GM11168 (cell line): ENCODE measurements at regions not wholly inside any gene's neighbourhood (a gene's known extent, or its start where the extent isn't known, plus 50 kb on each side); places are given as distances from the start of the nearest gene placed in this dataset.
"Not testable (repeated sequence)": the region's sequence is repeated elsewhere in the genome, so short reads cannot be mapped to it uniquely, and the experiment has no call there.

Source experiments
- in situ Hi-C: fragments of 300-500 bp; cut with MboI; formaldehyde crosslinking; loops from one replicate; pipeline ENCODE4 v1.12.0; 2022; ENCODE audit warnings: low sequenced_read_pairs; ENCODE audit not compliant: unreplicated experiment

DNA sequence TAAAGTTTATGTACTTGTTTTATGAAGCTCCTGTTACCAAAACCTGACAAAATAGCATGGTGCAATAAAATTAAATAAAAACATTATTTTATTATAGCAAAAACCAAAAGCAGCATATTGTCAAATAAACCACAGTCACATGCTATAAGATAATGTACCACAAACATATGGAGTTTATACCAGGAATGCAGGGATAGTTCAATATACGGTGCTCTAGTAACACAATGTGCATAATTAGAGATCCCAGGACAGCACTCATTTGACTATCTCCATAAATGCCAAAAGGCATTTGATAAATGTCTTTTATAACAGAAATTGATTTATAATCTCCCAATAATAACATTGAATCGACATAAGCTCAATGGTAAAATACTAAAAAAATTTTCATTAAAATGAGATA is 402.0 kb downstream of the RND3 start:
- in situ Hi-C loops, result no loop called here

DNA sequence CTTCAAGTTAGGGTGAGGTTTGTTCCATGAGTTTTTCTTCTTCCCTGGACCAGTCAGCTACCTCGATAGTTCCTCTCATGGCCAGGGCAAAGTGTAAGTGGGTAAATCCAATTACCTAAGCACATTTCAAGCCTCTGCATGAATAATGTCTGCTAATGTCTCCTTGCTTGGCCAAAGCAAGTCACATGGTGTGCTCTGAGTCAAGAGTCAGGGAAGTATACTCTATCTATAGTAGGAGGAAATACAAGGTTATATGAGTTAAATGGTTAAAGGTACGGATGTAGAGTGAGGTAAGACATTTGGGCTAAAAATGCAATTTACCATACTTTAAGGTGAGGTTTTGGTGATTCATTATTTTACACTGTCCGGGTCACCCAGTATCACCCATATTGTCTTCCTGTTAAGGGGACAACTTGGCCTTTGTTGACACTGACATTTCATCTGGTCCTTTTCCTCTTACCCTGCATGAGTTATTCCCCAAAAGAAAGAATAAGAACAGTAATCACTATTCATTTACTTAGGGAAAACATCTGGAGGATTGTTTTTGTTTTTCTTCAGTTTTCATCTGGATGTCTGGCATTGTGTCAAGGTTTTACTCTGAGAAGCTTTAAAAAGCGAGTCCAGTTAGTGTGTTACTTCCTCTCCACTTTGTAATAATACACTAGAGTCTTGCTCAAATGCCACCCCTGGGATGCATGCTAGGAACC is 405.5 kb downstream of the RND3 start:
- in situ Hi-C loops, result no loop called here

DNA sequence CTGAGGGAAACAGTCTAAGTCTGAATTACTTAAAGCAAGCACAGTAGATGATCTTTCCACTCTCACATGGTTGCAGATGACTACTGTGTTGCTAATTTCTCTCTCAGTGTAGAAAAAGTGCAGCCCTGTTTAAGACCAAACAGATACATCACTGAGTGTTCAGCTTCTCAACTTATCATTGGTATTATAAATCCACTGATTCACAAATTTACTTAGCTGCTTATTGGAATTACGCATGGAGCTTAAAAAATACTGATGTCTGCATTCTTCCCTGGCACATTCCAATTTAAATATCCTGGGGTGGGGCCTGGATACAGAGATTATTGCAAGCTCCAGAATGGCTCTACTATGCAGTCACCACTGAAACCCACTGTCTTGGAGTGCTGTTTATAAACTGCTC is 411.2 kb downstream of the RND3 start:
- in situ Hi-C loops, result no loop called here

DNA sequence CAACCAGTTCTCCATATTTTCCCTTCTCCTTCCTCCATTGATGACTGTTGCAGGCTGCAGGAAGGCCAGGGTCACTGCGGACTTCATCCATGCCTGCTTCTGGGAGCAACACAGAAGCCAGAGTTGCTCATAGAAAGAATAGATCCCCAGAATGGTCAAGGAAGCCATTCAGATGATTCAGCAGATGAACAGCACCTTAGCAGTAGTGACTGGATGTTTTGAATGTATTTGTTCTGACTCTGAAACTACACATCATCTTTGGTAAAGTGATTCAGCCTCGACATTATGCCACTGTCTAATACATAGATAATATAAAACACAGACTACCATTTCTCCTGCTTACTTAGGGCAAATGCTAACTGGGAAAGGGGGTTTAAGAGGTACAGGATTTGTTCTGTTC is 411.6 kb downstream of the RND3 start:
- in situ Hi-C loops, result no loop called here

DNA sequence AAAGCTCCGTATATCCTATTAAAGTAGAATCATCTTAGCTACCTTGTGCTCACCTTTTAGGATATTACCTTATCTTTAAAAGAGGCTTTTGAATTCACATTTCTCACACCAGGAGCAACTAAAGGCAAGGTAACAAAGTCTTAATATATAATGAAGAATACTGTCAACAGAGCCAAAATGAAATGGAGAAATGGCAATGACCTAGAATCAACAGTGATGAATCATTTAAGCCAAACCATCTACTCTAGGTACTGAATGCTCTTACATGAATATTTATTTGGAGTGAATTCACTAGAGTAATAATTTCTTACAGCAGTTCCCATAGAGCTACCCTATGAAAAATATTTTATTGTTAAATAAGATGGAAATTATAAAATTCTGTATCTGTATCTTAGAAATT is 421.0 kb downstream of the RND3 start:
- in situ Hi-C loops, result no loop called here

DNA sequence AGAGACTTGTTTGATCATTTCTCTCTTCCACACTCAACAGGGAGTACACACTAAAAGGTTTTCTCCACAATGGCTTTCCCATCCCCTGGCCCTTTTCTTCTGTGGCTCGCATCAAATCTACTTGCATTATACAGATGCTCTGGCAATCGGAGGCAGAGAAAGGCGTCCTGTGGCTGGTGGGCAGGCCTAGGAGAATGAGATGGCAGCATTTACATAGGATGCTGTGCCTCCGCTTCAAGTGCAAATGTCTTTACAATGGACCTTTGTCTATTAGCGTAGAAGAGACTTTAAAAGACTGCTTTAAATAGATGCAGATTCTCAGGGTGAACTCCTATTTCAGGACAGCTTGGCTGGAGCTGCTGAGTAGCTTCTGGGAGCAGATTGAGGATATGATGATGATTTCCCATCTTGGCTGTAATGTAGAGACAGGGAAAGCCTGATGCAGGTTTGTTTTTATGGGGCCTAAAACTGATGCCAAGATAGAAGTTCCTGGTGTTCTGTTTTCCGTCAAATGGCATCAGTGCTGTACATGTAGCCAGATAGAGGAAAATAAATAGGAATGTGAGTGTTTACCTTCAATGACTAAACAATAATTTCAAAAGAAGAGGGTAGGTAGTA is 423.4 kb downstream of the RND3 start:
- in situ Hi-C loops, result no loop called here

DNA sequence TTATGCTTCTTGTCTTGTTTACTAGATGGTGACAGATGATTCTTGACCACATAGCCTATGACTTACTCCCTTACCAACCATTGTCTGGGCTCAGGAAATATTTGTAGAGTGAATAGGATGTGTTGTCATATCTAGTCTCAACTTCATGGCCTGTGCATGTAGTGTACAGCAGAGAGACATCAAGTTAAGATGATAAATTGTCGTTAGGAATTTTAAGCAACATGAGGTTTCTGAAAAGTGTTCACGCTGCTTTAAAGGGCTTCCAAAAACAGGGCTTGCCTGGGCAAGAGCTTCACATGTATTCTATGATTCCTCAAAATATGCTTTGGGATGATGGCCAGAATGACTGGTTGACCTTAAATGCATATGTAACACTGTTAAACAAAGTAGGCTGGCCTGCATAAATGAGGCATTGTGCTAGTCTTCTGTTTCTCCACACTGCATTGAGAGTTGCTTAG is 424.0 kb downstream of the RND3 start:
- in situ Hi-C loops, result no loop called here

DNA sequence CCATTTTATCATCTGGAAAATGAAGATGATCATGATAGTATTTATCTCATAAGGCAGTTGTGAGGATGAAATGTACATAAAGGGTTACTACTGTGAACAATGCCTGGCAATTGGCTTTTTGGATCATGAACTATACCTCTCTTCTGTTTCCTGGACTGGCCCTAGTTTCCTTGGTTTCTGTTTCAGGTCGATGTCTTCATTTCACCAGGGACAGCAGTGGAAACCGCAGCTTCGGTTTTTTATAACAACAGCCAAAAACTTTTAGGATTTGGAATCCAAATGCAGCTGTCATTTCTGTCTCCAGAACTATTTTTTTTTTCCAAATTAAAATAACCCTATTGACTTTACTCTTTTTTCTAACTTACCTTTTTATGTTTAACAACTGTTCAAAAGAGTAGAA is 425.1 kb downstream of the RND3 start:
- in situ Hi-C loops, result no loop called here

DNA sequence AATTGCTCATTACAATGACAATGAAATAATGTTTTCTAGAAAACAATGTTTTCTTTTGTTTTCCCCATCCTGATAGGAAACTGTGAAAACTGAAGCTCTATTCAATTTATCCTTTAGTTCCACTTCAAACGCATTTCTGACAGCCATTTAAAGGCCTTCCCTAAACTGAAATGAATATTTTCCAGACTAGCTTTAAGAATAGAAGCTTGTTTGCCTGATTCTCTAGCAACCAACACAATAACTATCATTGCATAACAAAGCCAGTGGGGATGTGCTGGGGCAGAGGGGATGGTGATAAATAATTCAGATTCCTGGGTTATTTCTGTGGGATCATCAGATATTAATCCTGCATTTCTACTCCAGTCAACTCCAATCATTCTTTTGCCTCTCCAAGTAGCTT is 427.1 kb downstream of the RND3 start:
- in situ Hi-C loops, result no loop called here

DNA sequence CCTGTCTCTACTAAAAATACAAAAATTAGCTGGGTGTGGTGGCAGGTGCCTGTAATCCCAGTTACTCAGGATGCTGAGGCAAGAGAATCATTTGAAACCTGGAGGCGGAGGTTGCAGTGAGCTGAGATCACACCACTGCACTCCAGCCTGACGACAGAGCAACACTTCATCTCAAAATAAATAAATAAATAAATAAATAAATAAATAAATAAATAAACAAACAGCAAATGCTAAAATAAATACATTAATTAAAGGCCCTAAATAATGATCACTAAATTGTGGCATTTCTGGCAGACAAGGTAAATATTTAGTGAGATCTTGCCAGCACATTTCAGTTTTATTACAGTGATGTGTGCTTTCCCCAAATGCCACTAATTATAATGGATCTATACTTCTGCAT is 427.8 kb downstream of the RND3 start:
- in situ Hi-C loops, result not testable (repeated sequence)

DNA sequence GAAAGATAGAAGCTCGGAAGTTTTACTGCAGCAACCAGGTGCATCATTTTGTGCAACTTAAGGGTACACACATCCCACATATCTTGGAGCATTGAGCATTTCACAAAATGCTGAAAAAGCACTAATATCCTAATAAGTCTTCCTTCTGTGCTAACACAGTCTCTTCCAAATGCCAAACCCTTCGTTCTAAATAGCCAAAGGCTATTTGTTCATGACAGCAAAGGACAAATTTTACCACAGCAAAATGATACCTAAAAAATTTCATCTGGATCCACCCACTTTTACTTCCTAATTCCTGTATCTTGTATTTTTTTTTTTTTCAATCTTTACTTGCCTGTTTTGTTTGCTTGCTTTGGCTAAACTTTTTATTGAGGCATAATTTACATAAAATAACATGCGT is 435.0 kb downstream of the RND3 start:
- in situ Hi-C loops, result no loop called here

DNA sequence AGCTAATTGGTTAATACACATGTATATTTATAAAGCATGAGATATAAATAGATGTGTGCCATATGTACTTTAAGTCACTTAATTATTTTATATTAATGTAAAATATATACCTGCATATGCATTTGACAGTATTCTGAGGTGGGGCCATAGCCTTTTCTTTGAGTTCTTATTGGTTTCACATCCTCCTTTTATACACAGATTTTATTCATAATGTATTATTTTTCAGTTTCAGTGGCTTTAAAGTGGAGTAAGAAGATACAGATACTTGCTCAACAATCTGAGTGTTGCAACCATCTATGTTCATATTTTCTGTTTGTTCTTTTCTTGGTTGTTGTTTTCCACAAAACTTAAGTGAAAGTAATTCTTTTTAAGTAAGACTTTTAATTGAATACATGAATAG is 436.5 kb downstream of the RND3 start:
- in situ Hi-C loops, result no loop called here

DNA sequence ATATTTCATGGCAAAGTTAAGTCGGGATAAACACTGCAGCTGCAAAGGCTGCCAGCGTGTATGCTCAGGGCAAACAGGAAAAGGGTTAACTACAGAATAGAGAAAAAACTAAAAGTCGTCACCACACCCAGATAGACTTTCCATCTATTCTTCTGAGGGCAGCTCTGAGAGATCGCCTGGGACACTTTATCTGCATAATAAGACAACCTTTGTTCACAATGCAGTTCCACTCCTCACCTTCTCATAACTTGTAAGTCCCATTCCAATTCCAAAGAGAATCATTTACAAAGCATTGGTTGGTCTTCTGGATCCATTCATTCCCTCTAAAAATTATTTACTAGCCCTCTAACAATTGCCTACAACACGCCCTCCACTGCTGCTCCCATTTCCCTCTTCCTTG is 437.4 kb downstream of the RND3 start:
- in situ Hi-C loops, result no loop called here

DNA sequence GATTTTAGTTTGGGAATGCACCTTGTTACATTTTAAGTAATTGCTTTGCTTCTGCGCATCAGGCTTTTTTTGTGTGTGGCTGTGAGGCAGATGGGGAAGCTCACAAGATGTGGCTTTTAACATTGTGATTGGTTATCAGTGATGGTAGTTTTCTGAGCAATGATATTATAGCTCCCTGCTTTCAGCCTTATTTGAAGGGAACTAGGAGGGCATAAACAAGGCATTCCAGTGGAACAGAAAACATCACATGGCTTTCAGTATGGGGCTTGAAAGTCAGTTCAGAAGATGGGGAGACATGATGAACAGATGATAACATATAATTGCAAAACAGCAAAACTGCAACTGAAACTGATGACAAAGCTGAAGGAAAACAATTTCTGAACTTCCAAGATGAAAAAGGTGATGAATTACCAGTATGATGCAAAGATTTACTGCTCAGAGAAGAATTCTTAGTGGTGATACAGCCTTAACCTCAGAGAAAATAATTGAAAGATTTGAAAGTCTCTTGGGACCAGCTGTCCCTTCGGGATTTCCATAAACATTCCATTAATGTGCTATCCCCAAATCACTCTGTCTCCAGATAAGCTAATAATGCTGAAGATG is 439.7 kb downstream of the RND3 start:
- in situ Hi-C loops, result no loop called here

DNA sequence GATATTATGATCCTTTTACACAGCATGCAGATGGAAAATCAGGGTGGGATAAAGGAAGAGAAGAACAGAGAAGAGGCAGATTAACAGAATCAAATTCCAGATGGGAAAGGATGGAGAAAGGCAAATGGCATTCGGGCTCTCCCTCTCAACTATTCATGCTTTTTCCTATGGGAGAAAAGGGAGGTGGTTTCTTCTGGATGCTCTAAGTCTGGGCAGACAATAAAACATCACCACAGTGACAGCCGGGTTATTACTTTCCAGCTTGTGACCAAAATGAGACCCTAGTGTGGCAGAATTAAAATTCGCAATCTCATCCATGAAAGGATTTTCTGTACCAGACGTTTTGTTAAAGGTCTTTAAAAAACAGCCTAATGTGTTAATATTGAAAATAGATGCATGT is 440.7 kb downstream of the RND3 start:
- in situ Hi-C loops, result no loop called here

DNA sequence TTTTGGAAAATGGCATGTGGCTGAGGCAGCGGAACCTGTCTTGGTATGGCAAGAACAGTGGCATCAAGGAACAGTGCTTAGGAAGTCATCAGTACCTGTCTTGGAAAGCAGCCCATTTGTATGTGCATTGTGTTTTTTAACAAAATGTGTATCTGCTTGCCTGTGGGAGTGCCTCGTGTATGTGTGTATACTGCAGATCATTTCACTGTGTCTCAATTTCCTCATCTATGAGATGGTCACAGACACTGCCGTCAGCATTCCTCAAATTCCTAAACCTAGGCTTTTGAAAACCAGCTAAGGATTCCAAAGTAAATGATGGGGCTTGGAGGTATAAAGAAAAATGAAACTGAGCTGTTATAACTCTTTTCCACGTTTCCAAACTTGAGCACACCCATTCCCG is 441.3 kb downstream of the RND3 start:
- in situ Hi-C loops, result no loop called here

DNA sequence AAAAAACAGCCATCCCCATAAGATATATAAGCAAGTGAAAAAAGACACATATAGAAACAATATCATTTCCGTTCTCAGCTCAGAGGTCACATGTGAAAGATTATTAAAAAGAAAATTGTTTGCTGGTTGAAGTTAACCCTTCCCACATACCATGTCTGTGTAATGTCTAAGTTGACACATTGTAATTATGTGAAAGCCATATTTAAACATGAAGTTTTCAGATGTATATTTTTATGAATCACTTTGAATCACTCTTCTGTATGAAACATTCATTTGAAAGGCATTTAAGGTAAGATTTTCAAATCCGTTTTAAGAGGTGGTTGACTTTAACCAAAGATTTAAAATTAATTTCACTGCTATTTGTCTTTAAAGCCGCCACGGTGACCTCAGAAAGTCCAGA is 441.9 kb downstream of the RND3 start:
- in situ Hi-C loops, result no loop called here

DNA sequence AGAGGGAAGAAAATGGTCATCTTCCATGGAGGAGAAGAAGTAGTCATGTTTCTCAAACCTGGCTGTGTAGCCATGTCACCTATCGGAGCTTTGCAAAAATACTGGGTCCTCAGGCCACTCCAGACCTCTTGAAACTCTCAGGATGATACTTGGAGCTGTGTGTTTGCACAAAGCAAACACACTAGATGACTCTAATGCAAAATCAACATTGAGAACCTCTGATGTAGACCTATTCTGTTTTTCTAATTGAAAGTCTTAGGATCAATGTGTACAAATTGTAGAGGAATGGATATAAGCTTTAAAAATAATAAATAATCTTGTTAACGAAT is 444.3 kb downstream of the RND3 start:
- in situ Hi-C loops, result no loop called here

DNA sequence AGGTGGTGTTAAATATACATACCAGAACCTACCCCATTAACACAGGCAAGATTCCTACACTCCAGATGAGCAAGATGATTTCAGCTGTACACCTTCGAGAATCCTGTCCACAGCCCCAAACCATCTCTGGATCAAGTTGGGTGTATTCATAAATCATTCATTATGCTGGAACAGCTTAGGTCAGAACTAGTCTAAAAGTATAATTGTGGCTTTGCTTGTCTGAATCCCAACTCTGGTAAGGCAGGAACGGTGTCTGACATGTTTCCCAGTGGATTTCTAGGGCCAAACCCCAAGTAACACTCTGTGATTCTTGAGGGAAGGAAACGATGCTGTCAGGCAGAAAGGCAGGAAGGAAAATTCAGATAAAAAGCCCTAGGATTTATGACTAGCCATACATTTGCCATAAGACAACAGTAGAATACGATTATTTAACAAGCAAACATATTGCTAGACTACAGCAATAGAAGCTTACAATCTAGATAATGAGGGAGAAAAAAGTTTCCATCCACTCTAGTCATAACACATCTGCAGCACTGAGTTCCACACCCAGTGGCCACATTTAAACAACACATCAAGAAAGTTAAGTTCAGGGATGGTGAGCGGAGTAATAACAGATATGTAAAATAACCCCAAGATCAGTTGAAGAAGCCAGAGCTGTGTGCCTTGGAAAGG is 444.8 kb downstream of the RND3 start:
- in situ Hi-C loops, result no loop called here

DNA sequence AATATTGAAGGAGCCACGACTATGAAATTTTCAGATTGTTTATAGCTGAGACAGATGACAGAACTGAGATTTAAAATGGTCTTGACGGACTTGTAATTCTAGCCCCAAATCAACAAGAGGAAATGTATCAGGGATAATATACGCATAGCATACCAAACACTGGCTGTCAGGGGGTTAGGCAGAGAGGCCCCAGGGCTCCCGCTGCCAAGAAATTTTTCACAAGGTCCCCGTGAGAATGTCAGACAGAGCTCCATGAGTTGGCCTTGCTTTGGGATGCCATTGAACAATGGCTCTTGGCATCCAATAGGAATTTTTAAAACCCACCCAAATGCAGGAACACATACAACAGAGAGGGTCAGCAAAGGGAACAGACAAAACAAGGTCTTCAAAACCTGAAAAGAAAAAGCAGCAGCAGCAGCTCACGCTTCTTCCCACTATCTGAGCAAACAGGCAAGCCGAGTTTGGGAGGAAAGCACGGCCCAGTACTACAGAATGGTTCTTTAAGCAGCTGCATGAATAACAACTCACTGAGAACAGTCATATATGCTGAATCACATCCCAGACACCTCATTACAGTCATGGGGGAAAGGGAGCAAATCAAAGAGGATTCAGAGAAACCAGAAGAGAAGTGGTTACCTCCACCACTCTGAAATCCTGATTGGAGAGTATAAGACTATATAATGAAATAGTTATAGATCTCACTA is 445.6 kb downstream of the RND3 start:
- in situ Hi-C loops, result no loop called here

DNA sequence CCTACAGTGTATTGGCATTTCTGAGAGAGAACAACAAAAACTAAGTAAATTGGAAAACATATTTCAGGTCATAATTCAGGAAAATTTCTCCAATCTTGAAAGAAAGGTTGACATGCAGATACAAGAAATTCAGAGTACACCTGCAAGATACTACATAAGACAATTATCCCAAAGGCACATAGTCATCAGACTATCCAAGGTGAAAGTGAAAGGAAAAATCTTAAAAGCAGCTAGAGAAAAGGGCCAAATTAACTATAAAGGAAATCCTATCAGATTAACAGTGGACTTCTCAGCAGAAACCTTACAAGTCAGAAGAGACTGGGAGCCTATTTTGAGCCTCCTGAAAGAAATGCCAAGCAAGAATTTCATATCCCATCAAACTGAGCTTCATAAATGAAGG is 449.0 kb upstream of the MMADHC start:
- in situ Hi-C loops, result no loop called here
